ENCODE measurements at regions not wholly inside any gene's neighbourhood (a gene's known extent, or its start where the extent isn't known, plus 50 kb on each side); places are given as distances from the start of the nearest gene placed in this dataset.

GRCh38 chr2:122532072-122532344 is 776.6 kb downstream of the TSN start:
- H3K4me3 ChIP-seq (replicated peaks; ENCODE audit: insufficient read depth, low read length) = no peak overlapping the region
- H3K27me3 ChIP-seq (ENCODE audit: insufficient read depth, poor library complexity, severe bottlenecking) = no peaks in the 10 kb centered on the region
- TF ChIP-seq CTCF (IDR thresholded peaks at IDR 0.05; ENCODE audit: insufficient read depth, low read length) = no peak
- no peak for TF ChIP-seq SPI1 (IDR thresholded peaks at IDR 0.05; ENCODE audit: borderline replicate concordance, low read depth)
- no peak overlapping the region for H3K27ac ChIP-seq (replicated peaks)
- DNase-seq (ENCODE audit: low read depth in 1 of 2, low spot score in 1 of 2) = no peak

- TF ChIP-seq SPI1 (IDR thresholded peaks at IDR 0.05; ENCODE audit: borderline replicate concordance, low read depth) (no peak), POLR2AphosphoS5 (IDR thresholded peaks at IDR 0.05; ENCODE audit: low read depth) (no peak), CTCF (IDR thresholded peaks at IDR 0.05; ENCODE audit: insufficient read depth, low read length) (no peak), GABPA (IDR thresholded peaks at IDR 0.05; ENCODE audit: low read depth) (no peak)
- TF ChIP-seq, protein P1, sequence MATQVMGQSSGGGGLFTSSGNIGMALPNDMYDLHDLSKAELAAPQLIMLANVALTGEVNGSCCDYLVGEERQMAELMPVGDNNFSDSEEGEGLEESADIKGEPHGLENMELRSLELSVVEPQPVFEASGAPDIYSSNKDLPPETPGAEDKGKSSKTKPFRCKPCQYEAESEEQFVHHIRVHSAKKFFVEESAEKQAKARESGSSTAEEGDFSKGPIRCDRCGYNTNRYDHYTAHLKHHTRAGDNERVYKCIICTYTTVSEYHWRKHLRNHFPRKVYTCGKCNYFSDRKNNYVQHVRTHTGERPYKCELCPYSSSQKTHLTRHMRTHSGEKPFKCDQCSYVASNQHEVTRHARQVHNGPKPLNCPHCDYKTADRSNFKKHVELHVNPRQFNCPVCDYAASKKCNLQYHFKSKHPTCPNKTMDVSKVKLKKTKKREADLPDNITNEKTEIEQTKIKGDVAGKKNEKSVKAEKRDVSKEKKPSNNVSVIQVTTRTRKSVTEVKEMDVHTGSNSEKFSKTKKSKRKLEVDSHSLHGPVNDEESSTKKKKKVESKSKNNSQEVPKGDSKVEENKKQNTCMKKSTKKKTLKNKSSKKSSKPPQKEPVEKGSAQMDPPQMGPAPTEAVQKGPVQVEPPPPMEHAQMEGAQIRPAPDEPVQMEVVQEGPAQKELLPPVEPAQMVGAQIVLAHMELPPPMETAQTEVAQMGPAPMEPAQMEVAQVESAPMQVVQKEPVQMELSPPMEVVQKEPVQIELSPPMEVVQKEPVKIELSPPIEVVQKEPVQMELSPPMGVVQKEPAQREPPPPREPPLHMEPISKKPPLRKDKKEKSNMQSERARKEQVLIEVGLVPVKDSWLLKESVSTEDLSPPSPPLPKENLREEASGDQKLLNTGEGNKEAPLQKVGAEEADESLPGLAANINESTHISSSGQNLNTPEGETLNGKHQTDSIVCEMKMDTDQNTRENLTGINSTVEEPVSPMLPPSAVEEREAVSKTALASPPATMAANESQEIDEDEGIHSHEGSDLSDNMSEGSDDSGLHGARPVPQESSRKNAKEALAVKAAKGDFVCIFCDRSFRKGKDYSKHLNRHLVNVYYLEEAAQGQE (IDR thresholded peaks at IDR 0.05; ENCODE audit: insufficient replicate concordance, low read depth) = no peak
- H3K27ac ChIP-seq (replicated peaks) = no peak overlapping the region
Measured at GRCh38 chr2:122532481-122532880, 777.0 kb downstream of the TSN start.

GRCh38 chr2:122535960-122536505 is 780.6 kb downstream of the TSN start:
- no peaks in the 10 kb centered on the region for H3K27me3 ChIP-seq (ENCODE audit: insufficient read depth, poor library complexity, severe bottlenecking)
- DNase-seq (ENCODE audit: low read depth in 1 of 2, low spot score in 1 of 2) = no peak
- no peak for TF ChIP-seq CTCF (IDR thresholded peaks at IDR 0.05; ENCODE audit: insufficient read depth, low read length)
- TF ChIP-seq, protein P1 (IDR thresholded peaks at IDR 0.05; ENCODE audit: insufficient replicate concordance, low read depth) = no peak
- no peak for TF ChIP-seq SPI1 (IDR thresholded peaks at IDR 0.05; ENCODE audit: borderline replicate concordance, low read depth)
- no peak for TF ChIP-seq GABPA (IDR thresholded peaks at IDR 0.05; ENCODE audit: low read depth)
- no peak for TF ChIP-seq POLR2AphosphoS5 (IDR thresholded peaks at IDR 0.05; ENCODE audit: low read depth)
- H3K27ac ChIP-seq (replicated peaks) = no peak overlapping the region
- no peak overlapping the region for H3K4me3 ChIP-seq (replicated peaks; ENCODE audit: insufficient read depth, low read length)

More at GRCh38 chr2:122532481-122532880, 777.0 kb downstream of the TSN start:
- Histone ChIP-seq H3K27me3 (ENCODE audit: insufficient read depth, poor library complexity, severe bottlenecking) (no peaks in the 10 kb centered on the region), H3K4me3 (replicated peaks; ENCODE audit: insufficient read depth, low read length) (no peak overlapping the region)
- DNase-seq (ENCODE audit: low read depth in 1 of 2, low spot score in 1 of 2) = no peak

- DNase-seq (ENCODE audit: low read depth in 1 of 2, low spot score in 1 of 2) = no peak
- no peak overlapping the region for H3K27ac ChIP-seq (replicated peaks)
- no peaks in the 10 kb centered on the region for H3K27me3 ChIP-seq (ENCODE audit: insufficient read depth, poor library complexity, severe bottlenecking)
- no peak overlapping the region for H3K4me3 ChIP-seq (replicated peaks; ENCODE audit: insufficient read depth, low read length)
- TF ChIP-seq POLR2AphosphoS5 (IDR thresholded peaks at IDR 0.05; ENCODE audit: low read depth) (no peak), GABPA (IDR thresholded peaks at IDR 0.05; ENCODE audit: low read depth) (no peak), SPI1 (IDR thresholded peaks at IDR 0.05; ENCODE audit: borderline replicate concordance, low read depth) (no peak), CTCF (IDR thresholded peaks at IDR 0.05; ENCODE audit: insufficient read depth, low read length) (no peak)
- TF ChIP-seq, protein P1 (IDR thresholded peaks at IDR 0.05; ENCODE audit: insufficient replicate concordance, low read depth) = no peak
Measured at GRCh38 chr2:122539311-122539710, 783.9 kb downstream of the TSN start.

Measured in HL-60 (cell line).